Mucosa of descending colon (tissue), 3 donors: ENCODE measurements at regions not wholly inside any gene's neighbourhood (a gene's known extent, or its start where the extent isn't known, plus 50 kb on each side); places are given as distances from the start of the nearest gene placed in this dataset.

Experiments used
- ATAC-seq: fragments of 200-7000 bp; cut with Tn5 transposase; one replicate; pipeline ENCODE4 v1.9.1; 2020; ENCODE audit warnings: mild to moderate bottlenecking, moderate library complexity
- DNase-seq, 3 donors: peaks; one replicate each; pipeline ENCODE4 v3.0.0-alpha.2; 2020
- H3K36me3 ChIP-seq: fragments of 200-600 bp; one replicate; pipeline ENCODE4 v1.8.0; 2021; ENCODE audit warnings: low read depth, mild to moderate bottlenecking
- H3K4me1 ChIP-seq: fragments of 200-600 bp; one replicate; pipeline ENCODE4 v1.8.0; 2021; ENCODE audit warnings: low read depth, mild to moderate bottlenecking
- H3K4me3 ChIP-seq: fragments of 200-600 bp; one replicate; pipeline ENCODE4 v1.8.0; 2021; ENCODE audit warnings: mild to moderate bottlenecking
- H3K9me3 ChIP-seq: fragments of 200-600 bp; one replicate; pipeline ENCODE4 v1.8.0; 2021; ENCODE audit warnings: mild to moderate bottlenecking
- CTCF ChIP-seq: fragments of 200-600 bp; IDR thresholded peaks from one replicate; pipeline ENCODE4 v1.8.0; 2022; ENCODE audit warnings: antibody characterized with exemption, mild to moderate bottlenecking
- intact Hi-C, 2 donors: fragments of 100-400 bp; cut with DNase I in 1 of 2; cut with micrococcal nuclease in 1 of 2; formaldehyde crosslinking; loops; one replicate each; pipeline versions ENCODE4 v1.11.0 to v1.11.1; 2022; cut with DNase I, micrococcal nuclease
- donor health status: DM: no; HTN: no; CAD: no; lungs with moderate emphysema.
- donor health status: DM: no; HTN: no; CAD: no.
- donor health status: DM: no; HTN: yes; CAD: no.

DNA sequence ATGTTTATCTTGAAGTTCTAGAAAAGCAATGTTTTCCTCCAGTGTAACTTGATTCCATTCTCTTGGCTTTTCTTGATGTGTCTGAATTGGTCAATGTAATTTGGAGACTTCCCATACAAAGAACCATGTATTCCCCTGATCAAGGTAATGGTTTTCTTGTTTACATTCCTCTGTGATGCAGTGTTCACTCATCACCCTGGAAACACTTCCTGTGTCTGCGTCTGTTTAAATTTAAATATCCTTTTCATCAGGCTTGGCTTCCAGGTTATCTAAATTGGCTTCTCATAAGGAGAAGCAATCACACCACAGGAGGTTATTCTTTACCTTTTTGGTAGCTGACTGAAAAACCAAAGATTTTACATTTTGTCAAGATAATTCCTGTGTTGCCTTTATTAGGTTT is 237.3 kb upstream of the WSCD1 start:
- intact Hi-C loops, result no loop called here
- no peaks in the 10 kb centered on the region for H3K36me3 ChIP-seq
- H3K4me1 ChIP-seq, result no peaks in the 10 kb centered on the region
- H3K9me3 ChIP-seq, result no peaks in the 10 kb centered on the region
- no peak overlapping the region for H3K4me3 ChIP-seq
- DNase-seq (no peak), ATAC-seq (no peak)
- TF ChIP-seq CTCF, result no peak

- TF ChIP-seq CTCF, result no peak
- Histone ChIP-seq H3K4me3 (no peak overlapping the region), H3K4me1 (no peaks in the 10 kb centered on the region), H3K9me3 (no peaks in the 10 kb centered on the region), H3K36me3 (no peaks in the 10 kb centered on the region)
- DNase-seq, result no peak
- no peak for ATAC-seq
- intact Hi-C loops, result no loop called here
These were observed 233.1 kb upstream of the WSCD1 start for GRCh38 chr17:5837055-5837491.

GRCh38 chr17:5838661-5839300 is 231.4 kb upstream of the WSCD1 start:
- DNase-seq, result no peak
- no peak for ATAC-seq
- intact Hi-C loops, result no loop called here
- TF ChIP-seq CTCF, result no peak
- Histone ChIP-seq H3K36me3 (no peaks in the 10 kb centered on the region), H3K9me3 (no peaks in the 10 kb centered on the region), H3K4me3 (no peak overlapping the region), H3K4me1 (no peaks in the 10 kb centered on the region)

DNA sequence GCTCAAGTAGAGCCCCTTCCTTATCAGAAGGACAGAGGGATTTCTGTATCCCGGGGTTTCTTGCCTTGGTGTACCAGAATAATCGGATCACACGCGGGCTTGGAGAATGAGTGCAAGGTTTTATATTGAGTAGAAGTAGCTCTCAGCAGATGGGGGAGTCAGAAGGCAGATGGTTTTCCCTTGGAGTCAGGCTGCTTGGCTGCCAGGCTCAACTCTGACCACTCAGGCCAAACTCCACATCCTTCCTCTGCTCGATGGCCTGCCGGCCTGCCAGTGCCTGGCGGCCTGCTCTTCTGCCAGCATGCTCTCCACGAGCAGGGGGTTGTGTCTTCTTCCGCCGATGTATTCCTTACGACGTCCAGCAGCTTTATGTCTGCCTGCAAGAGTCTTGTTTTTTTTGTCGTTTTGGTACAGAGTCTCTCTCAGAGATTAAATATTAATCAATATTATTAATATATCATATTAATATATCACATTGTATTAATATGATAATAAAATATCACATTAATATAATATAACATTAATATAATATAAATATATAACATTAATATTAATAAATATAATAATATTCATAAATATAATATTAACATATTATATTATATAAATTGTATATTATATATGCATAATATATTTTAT is 229.2 kb upstream of the WSCD1 start:
- TF ChIP-seq CTCF, result no peak
- Histone ChIP-seq H3K4me1 (no peaks in the 10 kb centered on the region), H3K36me3 (no peaks in the 10 kb centered on the region), H3K4me3 (no peak overlapping the region), H3K9me3 (no peaks in the 10 kb centered on the region)
- DNase-seq (no peak), ATAC-seq (no peak)
- intact Hi-C loops, result no loop called here

- TF ChIP-seq CTCF, result no peak
- H3K9me3 ChIP-seq, result no peaks in the 10 kb centered on the region
- ATAC-seq (no peak), DNase-seq (no peak)
- intact Hi-C loops, result no loop called here
- no peak overlapping the region for H3K4me3 ChIP-seq
- no peaks in the 10 kb centered on the region for H3K36me3 ChIP-seq
- H3K4me1 ChIP-seq, result no peaks in the 10 kb centered on the region
These were observed 228.3 kb upstream of the WSCD1 start for GRCh38 chr17:5841862-5842261.
